ENCODE measurements at regions not wholly inside any gene's neighbourhood (a gene's known extent, or its start where the extent isn't known, plus 50 kb on each side); places are given as distances from the start of the nearest gene placed in this dataset.

DNA sequence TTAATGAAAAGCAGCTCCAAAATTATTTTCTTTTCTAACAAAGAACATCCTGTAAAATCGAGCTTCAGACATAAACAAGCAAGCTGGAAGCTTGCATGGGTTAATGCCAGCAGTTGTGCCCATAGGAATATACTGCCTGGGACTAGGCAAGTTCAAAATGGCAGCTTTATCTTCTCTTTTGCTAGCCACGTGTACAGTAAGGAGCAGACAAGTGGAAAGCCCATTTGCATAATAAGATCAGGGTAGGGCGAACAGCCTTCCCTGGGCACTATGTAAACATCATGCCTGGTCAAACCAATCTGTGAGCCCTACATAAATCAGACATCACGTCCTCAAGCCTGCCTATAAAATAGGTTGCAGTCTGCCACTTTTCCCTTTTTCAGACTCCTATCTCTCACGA, 489.7 kb downstream of the RFC3 start:
- H3K4me3 ChIP-seq (ENCODE audit: low read length): no peak overlapping the region
- H3K27ac ChIP-seq (ENCODE audit: low read length): no peak overlapping the region
- H3K9ac ChIP-seq (ENCODE audit: low read depth, low read length): no peak overlapping the region
- H3K27me3 ChIP-seq (ENCODE audit: insufficient read depth, low read length): no peaks in the 10 kb centered on the region
- H3K36me3 ChIP-seq (ENCODE audit: insufficient read depth, low read depth, low read length): no peaks in the 10 kb centered on the region
- no peaks in the 10 kb centered on the region for H3K4me1 ChIP-seq (ENCODE audit: insufficient read depth, low read length)
- no peaks in the 10 kb centered on the region for H3K9me3 ChIP-seq (ENCODE audit: insufficient read depth, low read depth, low read length)

DNA sequence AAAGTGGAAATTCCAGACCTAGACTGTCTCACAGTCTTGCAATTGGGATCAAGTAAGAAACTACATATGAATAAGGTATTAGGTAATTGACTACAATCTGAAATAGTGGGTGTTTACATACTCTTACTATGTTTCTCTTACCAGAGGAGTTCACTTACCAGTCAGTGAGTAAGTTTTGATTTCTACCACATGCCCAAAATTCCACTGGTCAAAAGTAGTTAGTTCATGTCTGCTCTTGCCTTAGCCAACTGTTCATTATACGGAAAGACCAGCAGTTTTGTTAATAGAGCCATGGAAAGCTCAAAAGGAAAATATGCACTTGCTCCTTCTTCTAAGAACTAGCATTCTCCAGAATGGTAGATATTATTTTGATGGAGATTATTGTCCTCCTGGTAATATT, 490.8 kb downstream of the RFC3 start:
- Histone ChIP-seq H3K27me3 (ENCODE audit: insufficient read depth, low read length) (no peaks in the 10 kb centered on the region), H3K9ac (ENCODE audit: low read depth, low read length) (no peak overlapping the region), H3K9me3 (ENCODE audit: insufficient read depth, low read depth, low read length) (no peaks in the 10 kb centered on the region), H3K36me3 (ENCODE audit: insufficient read depth, low read depth, low read length) (no peaks in the 10 kb centered on the region), H3K27ac (ENCODE audit: low read length) (no peak overlapping the region), H3K4me3 (ENCODE audit: low read length) (no peak overlapping the region), H3K4me1 (ENCODE audit: insufficient read depth, low read length) (no peaks in the 10 kb centered on the region)

DNA sequence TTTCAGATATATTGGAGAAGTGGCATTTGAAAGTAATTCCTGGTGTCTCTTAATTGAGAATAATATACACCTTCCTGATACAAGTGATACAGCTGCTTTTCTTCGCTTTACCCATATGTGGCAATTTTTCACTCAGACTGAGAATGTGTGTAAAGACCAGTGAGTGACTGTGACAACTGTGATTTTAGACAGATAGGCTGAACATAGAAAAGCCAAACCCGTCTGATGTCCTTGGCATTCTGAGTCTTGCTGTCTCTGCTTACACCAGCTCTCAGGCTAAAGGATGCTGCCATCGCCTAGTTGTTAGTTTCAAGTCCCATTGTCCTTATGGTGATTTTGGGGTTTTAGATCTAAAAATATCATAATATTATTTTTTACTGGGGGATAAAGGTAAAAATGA, 492.6 kb downstream of the RFC3 start:
- H3K9me3 ChIP-seq (ENCODE audit: insufficient read depth, low read depth, low read length): no peaks in the 10 kb centered on the region
- no peak overlapping the region for H3K4me3 ChIP-seq (ENCODE audit: low read length)
- no peak overlapping the region for H3K9ac ChIP-seq (ENCODE audit: low read depth, low read length)
- no peak overlapping the region for H3K27ac ChIP-seq (ENCODE audit: low read length)
- H3K4me1 ChIP-seq (ENCODE audit: insufficient read depth, low read length): no peaks in the 10 kb centered on the region
- H3K36me3 ChIP-seq (ENCODE audit: insufficient read depth, low read depth, low read length): no peaks in the 10 kb centered on the region
- H3K27me3 ChIP-seq (ENCODE audit: insufficient read depth, low read length): no peaks in the 10 kb centered on the region

DNA sequence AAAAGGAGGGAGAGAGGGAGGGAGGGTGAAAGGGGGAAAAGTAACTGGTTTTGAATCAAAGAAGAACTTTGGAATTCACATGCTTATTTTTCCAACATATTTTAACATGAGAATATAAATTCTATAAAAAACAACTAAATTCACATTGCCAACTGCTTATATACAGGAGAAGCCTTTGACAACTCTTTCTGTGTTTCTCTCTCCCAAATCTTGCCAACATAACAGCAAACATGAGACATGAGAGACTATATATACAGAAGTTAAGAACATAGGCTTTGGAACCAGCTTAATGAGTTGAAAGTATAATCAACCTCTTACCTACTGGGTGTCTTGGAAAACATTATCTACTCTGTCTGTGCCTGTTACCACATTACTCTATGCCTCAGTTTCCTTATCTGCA, 493.3 kb downstream of the RFC3 start:
- H3K27ac ChIP-seq (ENCODE audit: low read length): no peak overlapping the region
- H3K4me1 ChIP-seq (ENCODE audit: insufficient read depth, low read length): no peaks in the 10 kb centered on the region
- H3K9me3 ChIP-seq (ENCODE audit: insufficient read depth, low read depth, low read length): no peaks in the 10 kb centered on the region
- H3K36me3 ChIP-seq (ENCODE audit: insufficient read depth, low read depth, low read length): no peaks in the 10 kb centered on the region
- H3K27me3 ChIP-seq (ENCODE audit: insufficient read depth, low read length): no peaks in the 10 kb centered on the region
- no peak overlapping the region for H3K9ac ChIP-seq (ENCODE audit: low read depth, low read length)
- no peak overlapping the region for H3K4me3 ChIP-seq (ENCODE audit: low read length)

DNA sequence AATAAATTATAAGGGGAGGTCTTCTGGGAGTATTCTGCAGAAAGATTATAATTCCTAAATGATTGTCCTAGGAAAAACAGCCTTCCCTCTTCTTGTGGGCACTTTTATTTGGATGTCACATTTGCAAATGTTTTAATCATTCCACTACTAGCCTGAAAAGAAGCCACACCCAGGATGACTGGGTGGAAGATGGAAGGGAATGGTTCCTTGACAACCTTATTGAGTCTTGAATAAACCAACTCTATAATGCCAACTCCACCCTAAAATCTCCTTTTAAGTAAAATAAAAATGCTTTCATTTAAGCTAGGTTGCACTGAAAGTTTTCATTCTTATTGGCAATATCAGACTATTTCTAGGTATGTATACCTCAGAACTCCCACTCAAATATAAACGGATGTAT, 494.6 kb downstream of the RFC3 start:
- no peaks in the 10 kb centered on the region for H3K4me1 ChIP-seq (ENCODE audit: insufficient read depth, low read length)

DNA sequence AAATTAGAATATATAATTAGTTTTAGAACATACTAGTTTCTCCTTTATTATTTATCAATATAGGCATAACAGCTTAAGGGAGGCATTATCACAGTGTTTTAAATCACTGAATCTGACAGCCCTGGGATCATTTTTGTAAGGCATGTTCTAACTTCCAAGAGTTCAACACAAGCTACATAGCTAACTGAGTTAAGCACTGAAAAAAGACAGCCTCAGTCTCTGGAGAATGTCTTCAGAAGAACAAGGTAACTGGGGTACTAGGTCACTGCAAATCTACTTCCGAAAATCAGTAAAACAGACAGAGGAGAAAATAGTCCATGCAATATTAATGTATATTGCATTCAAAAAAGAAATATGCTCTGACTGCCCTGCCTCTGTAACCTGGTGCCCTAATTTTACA, 502.1 kb downstream of the RFC3 start:
- no peak overlapping the region for H3K27ac ChIP-seq (ENCODE audit: low read length)
- no peaks in the 10 kb centered on the region for H3K27me3 ChIP-seq (ENCODE audit: insufficient read depth, low read length)
- H3K9me3 ChIP-seq (ENCODE audit: insufficient read depth, low read depth, low read length): no peaks in the 10 kb centered on the region

More for the DNA sequence above, 494.6 kb downstream of the RFC3 start:
- H3K9ac ChIP-seq (ENCODE audit: low read depth, low read length): no peak overlapping the region
- no peaks in the 10 kb centered on the region for H3K9me3 ChIP-seq (ENCODE audit: insufficient read depth, low read depth, low read length)
- no peaks in the 10 kb centered on the region for H3K36me3 ChIP-seq (ENCODE audit: insufficient read depth, low read depth, low read length)
- no peak overlapping the region for H3K4me3 ChIP-seq (ENCODE audit: low read length)
- no peaks in the 10 kb centered on the region for H3K27me3 ChIP-seq (ENCODE audit: insufficient read depth, low read length)
- no peak overlapping the region for H3K27ac ChIP-seq (ENCODE audit: low read length)

DNA sequence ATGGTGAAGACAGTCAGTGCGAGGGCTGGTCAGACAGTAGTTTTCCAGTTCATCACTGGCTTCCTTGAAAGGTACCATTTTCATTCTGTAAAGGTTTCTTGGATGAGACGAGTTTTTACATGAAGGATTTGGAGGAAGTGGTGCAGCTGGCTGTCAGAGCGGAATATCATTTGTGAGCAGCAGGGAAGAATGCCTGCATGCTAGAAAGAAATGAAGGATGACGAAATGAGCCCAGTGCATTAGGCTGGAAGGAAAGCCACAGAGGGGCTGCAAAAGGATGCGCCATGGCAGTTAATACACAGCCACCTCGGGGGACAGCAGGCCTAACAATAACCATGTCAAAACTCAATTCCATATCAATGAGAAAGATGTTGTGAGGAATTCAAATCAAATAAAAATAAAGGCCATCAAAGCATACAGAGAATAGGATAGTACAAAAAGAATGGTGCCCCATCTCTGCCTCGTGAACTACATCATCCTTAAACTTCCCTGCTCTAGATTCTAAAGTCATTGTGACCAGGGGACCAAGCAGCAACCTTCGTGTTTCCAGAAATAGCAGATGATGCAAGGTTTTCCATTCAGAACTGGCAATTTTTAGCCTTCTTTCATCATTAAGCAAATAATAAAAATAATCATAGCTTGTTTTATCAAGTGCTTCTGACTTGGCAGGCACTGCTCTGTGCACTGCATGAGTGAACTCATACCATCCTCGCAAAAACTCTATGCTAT, 504.2 kb downstream of the RFC3 start:
- Histone ChIP-seq H3K9me3 (ENCODE audit: insufficient read depth, low read depth, low read length) (no peaks in the 10 kb centered on the region), H3K4me1 (ENCODE audit: insufficient read depth, low read length) (no peaks in the 10 kb centered on the region), H3K36me3 (ENCODE audit: insufficient read depth, low read depth, low read length) (no peaks in the 10 kb centered on the region), H3K4me3 (ENCODE audit: low read length) (no peak overlapping the region), H3K27me3 (ENCODE audit: insufficient read depth, low read length) (no peaks in the 10 kb centered on the region), H3K9ac (ENCODE audit: low read depth, low read length) (no peak overlapping the region), H3K27ac (ENCODE audit: low read length) (no peak overlapping the region)

More for the DNA sequence above, 502.1 kb downstream of the RFC3 start:
- Histone ChIP-seq H3K4me3 (ENCODE audit: low read length) (no peak overlapping the region), H3K36me3 (ENCODE audit: insufficient read depth, low read depth, low read length) (no peaks in the 10 kb centered on the region), H3K9ac (ENCODE audit: low read depth, low read length) (no peak overlapping the region), H3K4me1 (ENCODE audit: insufficient read depth, low read length) (no peaks in the 10 kb centered on the region)

DNA sequence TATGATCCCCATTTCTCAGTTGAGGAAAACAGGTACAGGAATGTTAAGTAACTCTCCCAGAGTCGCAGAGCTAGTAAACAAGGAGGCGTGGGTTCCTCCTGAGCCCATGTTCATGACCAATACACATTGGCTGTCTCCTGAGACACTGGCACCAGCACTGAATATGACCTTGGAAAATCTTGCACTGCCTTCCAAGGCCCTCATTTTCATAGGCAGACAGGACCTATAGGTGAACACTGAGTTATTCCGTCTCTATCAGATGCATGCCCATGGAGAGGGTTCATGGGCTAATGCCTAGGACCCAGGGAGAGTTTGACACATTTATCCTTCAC, 504.8 kb downstream of the RFC3 start:
- H3K4me3 ChIP-seq (ENCODE audit: low read length): no peak overlapping the region
- no peaks in the 10 kb centered on the region for H3K27me3 ChIP-seq (ENCODE audit: insufficient read depth, low read length)
- no peaks in the 10 kb centered on the region for H3K36me3 ChIP-seq (ENCODE audit: insufficient read depth, low read depth, low read length)
- H3K9me3 ChIP-seq (ENCODE audit: insufficient read depth, low read depth, low read length): no peaks in the 10 kb centered on the region
- H3K9ac ChIP-seq (ENCODE audit: low read depth, low read length): no peak overlapping the region
- no peaks in the 10 kb centered on the region for H3K4me1 ChIP-seq (ENCODE audit: insufficient read depth, low read length)
- no peak overlapping the region for H3K27ac ChIP-seq (ENCODE audit: low read length)

DNA sequence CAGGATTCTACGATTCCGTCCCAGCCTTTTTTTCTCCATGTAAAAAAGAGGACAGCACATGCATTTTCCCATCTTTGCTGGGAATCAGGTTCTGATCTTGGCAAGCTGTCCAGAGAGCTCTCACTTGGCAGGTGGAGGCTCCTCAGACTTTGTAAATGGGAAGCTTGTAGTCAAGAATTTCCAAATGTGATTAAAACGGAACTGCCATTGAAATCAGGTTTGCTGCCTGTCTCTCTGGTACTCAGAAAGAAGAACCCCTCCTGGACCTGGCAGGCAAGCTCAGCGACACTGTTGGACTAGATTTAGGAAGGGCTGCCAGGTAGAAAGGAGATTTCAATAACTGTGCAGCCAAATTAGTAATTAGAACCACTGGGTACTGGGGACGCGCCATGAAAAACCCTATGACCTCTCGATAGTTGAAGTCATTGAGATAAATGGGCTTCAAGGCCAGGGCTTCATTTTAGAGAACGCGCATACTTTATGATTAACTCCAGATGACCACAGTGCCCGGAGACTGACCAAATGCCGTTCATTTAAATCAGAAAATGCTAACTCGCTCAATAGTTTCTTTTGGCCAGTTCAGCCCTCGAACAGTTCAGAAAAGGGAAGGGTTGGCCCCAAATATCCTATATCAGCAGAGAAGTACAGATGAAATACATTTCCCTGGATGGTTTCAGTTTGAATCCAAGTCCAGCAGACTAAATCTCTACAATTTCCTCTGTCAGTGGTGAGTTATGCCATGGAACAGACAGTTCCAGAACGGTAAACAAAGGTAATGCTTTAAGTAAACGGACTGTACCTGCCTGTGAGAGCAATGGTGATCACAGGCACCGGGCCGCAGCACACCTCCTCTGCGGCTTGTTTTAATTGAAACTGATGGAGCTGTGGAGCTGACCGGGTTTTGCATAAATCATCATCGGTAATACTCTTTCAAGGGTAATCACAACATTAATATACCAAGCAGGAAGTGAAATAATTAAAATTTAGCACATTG, 517.4 kb downstream of the RFC3 start:
- Histone ChIP-seq H3K36me3 (ENCODE audit: insufficient read depth, low read depth, low read length) (no peaks in the 10 kb centered on the region), H3K4me3 (ENCODE audit: low read length) (no peak overlapping the region), H3K27ac (ENCODE audit: low read length) (no peak overlapping the region), H3K4me1 (ENCODE audit: insufficient read depth, low read length) (no peaks in the 10 kb centered on the region; the same call in 1 of the 2 replicates), H3K27me3 (ENCODE audit: insufficient read depth, low read length) (no peaks in the 10 kb centered on the region), H3K9me3 (ENCODE audit: insufficient read depth, low read depth, low read length) (no peaks in the 10 kb centered on the region; the same call in 1 of the 2 replicates), H3K9ac (ENCODE audit: low read depth, low read length) (no peak overlapping the region)

DNA sequence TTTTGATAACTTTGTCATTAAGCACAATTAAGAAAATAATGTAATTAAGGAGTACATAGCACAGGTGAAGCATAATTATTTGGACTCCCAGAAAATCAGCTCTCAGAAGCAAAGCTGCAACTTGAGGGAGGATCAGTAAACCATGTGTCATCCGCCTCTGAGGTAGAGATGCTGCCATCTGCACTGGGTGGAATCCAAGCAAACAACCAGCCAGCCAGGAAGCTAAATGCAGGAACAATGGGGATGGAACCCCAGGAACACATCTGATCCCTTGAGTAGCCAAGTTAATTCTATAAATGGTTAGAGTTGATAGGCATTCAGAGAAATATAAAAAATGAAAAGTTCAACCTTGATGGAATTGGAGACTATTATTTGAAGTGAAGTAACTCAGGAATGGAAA, 520.2 kb downstream of the RFC3 start:
- Histone ChIP-seq H3K27me3 (ENCODE audit: insufficient read depth, low read length) (no peaks in the 10 kb centered on the region), H3K9ac (ENCODE audit: low read depth, low read length) (no peak overlapping the region), H3K9me3 (ENCODE audit: insufficient read depth, low read depth, low read length) (no peaks in the 10 kb centered on the region)

DNA sequence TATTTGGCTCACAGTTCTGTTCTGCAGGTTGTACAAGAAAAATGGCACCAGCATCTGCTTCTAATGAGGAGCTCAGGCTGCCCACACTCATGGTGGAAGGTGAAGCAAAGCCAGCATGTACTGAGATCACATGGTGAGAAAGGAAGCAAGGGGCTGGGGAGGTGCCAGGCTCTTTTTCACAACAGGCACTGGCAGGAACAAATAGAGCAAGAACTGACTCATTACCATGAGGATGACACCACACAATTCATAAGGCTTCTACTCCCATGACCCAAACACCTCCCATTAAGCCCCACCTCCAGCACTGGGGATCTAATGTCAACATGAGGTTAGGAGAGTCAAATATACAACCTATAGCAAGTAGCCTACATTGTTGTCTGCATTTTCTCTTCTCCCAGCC, 522.6 kb downstream of the RFC3 start:
- Histone ChIP-seq H3K27ac (ENCODE audit: low read length) (no peak overlapping the region), H3K4me1 (ENCODE audit: insufficient read depth, low read length) (peaks cover 4% of the 10 kb centered on the region; the same call in 1 of the 2 replicates), H3K36me3 (ENCODE audit: insufficient read depth, low read depth, low read length) (no peaks in the 10 kb centered on the region), H3K9me3 (ENCODE audit: insufficient read depth, low read depth, low read length) (no peaks in the 10 kb centered on the region), H3K4me3 (ENCODE audit: low read length) (no peak overlapping the region), H3K27me3 (ENCODE audit: insufficient read depth, low read length) (no peaks in the 10 kb centered on the region), H3K9ac (ENCODE audit: low read depth, low read length) (no peak overlapping the region)

More for the DNA sequence above, 520.2 kb downstream of the RFC3 start:
- no peaks in the 10 kb centered on the region for H3K4me1 ChIP-seq (ENCODE audit: insufficient read depth, low read length)
- H3K4me3 ChIP-seq (ENCODE audit: low read length): no peak overlapping the region
- H3K36me3 ChIP-seq (ENCODE audit: insufficient read depth, low read depth, low read length): no peaks in the 10 kb centered on the region
- no peak overlapping the region for H3K27ac ChIP-seq (ENCODE audit: low read length)

Data from iPS-20b (cell line).